ENCODE measurements at regions not wholly inside any gene's neighbourhood (a gene's known extent, or its start where the extent isn't known, plus 50 kb on each side); places are given as distances from the start of the nearest gene placed in this dataset.

DNA sequence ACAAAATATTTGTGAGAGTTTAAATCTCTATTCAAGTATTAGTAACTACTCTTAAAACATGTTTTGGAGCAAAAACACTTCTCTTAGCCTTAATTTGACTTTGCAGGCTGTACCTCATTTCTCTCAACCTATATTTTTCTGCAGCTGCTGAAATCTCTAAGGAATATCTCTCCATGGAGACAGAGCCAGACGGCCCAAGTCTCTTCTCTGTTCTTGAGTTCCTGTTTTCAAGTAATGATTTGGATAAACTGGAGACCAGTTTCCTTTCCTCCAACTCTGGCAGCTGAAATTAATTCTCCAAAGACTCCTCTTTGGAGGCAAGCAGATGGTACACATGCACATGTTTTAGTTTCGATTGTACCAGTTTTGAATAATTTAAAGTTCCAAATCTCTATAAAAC lies 659.7 kb upstream of the NEGR1 start:
- Histone ChIP-seq H3K36me3 (ENCODE audit: control insufficient read depth, insufficient read depth, low read length) (no peaks in the 10 kb centered on the region), H3K4me3 (replicated peaks; ENCODE audit: low read depth, low read length) (no peak overlapping the region)
- no peak for TF ChIP-seq CTCF (IDR thresholded peaks at IDR 0.05; ENCODE audit: insufficient read depth, low read length, poor library complexity, severe bottlenecking)

DNA sequence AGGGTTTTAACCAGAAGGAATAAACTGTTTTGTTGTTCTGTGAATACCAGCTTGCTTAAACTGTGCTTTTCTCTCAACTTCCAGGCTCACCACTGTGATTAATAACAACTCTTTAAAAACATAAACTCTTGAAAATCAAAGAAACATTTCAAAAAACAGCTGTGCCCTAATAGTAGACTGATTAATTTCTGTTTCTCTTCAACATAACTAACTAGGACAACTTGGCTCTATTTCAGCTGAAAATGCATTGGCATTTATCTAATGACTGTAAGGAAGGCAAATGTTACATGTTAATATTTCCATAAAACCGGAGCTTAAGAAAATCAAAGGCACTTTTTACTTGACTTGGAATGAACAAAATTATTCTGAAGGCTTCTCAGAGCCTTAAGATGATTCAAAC lies 656.1 kb upstream of the NEGR1 start:
- Histone ChIP-seq H3K36me3 (ENCODE audit: control insufficient read depth, insufficient read depth, low read length) (no peaks in the 10 kb centered on the region), H3K27me3 (replicated peaks; ENCODE audit: control insufficient read depth, insufficient read depth, low read length) (no peaks in the 10 kb centered on the region), H3K4me3 (replicated peaks; ENCODE audit: low read depth, low read length) (no peak overlapping the region)
- TF ChIP-seq CTCF (IDR thresholded peaks at IDR 0.05; ENCODE audit: insufficient read depth, low read length, poor library complexity, severe bottlenecking) = no peak
- DNase-seq (ENCODE audit: extremely low read depth, insufficient read length) = no peak

More for the DNA sequence above, 659.7 kb upstream of the NEGR1 start:
- no peak for DNase-seq (ENCODE audit: extremely low read depth, insufficient read length)
- no peaks in the 10 kb centered on the region for H3K27me3 ChIP-seq (replicated peaks; ENCODE audit: control insufficient read depth, insufficient read depth, low read length)

GRCh38 chr1:72937905-72938304 lies 655.6 kb upstream of the NEGR1 start:
- no peak overlapping the region for H3K4me3 ChIP-seq (replicated peaks; ENCODE audit: low read depth, low read length)
- no peak for DNase-seq (ENCODE audit: extremely low read depth, insufficient read length)
- no peaks in the 10 kb centered on the region for H3K36me3 ChIP-seq (ENCODE audit: control insufficient read depth, insufficient read depth, low read length)
- no peaks in the 10 kb centered on the region for H3K27me3 ChIP-seq (replicated peaks; ENCODE audit: control insufficient read depth, insufficient read depth, low read length)
- TF ChIP-seq CTCF (IDR thresholded peaks at IDR 0.05; ENCODE audit: insufficient read depth, low read length, poor library complexity, severe bottlenecking) = no peak

- H3K4me3 ChIP-seq (replicated peaks; ENCODE audit: low read depth, low read length) = no peak overlapping the region
- TF ChIP-seq CTCF (IDR thresholded peaks at IDR 0.05; ENCODE audit: insufficient read depth, low read length, poor library complexity, severe bottlenecking) = no peak
- no peak for DNase-seq (ENCODE audit: extremely low read depth, insufficient read length)
- no peaks in the 10 kb centered on the region for H3K27me3 ChIP-seq (replicated peaks; ENCODE audit: control insufficient read depth, insufficient read depth, low read length)
- no peaks in the 10 kb centered on the region for H3K36me3 ChIP-seq (ENCODE audit: control insufficient read depth, insufficient read depth, low read length)
These were observed 654.6 kb upstream of the NEGR1 start for GRCh38 chr1:72936942-72937341.

DNA sequence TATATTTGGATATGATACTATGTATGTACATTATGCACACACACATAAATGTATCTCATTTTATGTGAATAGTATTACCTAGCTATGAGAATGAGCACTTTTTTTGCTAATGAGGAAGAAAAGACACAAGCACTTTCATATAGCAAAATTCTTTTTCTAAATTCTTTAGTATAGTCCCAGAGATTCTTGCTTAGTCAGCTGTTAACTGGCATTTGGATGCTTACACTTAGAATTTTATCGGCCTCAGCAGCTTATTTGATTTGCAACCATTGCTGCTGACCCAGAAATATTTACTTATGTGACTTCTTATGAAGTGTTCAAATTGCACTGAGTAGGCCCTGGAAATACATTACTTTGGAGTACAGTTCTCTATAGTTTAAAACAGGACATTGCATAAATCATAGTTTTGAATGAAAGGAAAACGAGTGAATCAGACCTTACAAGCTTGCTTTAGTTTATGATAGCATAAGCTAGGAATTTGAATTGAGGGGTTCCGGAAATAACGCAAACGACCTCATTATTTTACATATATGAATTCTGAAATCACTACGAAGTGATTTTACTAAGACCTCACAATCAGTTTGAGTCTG lies 653.9 kb upstream of the NEGR1 start:
- H3K36me3 ChIP-seq (ENCODE audit: control insufficient read depth, insufficient read depth, low read length) = no peaks in the 10 kb centered on the region
- H3K27me3 ChIP-seq (replicated peaks; ENCODE audit: control insufficient read depth, insufficient read depth, low read length) = no peaks in the 10 kb centered on the region
- TF ChIP-seq CTCF (IDR thresholded peaks at IDR 0.05; ENCODE audit: insufficient read depth, low read length, poor library complexity, severe bottlenecking) = no peak
- no peak for DNase-seq (ENCODE audit: extremely low read depth, insufficient read length)
- H3K4me3 ChIP-seq (replicated peaks; ENCODE audit: low read depth, low read length) = no peak overlapping the region

DNA sequence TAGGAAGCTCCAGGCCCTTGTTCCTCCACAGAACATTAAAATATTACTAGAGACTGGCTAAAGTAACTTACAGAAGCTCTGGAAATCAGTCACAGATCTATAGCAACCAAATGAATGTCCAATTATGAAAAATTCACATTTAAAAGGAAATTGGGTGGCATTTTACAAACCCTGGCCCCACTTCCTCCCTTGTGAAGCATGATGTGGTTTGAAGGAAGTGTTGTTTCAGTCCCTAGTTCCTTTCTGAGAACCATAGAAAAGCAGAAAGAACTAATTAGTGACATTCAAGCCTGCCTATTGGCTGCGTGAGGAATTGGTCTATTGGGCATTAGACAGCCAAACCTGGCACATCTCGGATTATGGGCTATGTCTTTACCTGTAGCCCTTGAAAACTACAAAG lies 649.7 kb upstream of the NEGR1 start:
- DNase-seq (ENCODE audit: extremely low read depth, insufficient read length) = no peak
- Histone ChIP-seq H3K4me3 (replicated peaks; ENCODE audit: low read depth, low read length) (no peak overlapping the region), H3K36me3 (ENCODE audit: control insufficient read depth, insufficient read depth, low read length) (no peaks in the 10 kb centered on the region), H3K27me3 (replicated peaks; ENCODE audit: control insufficient read depth, insufficient read depth, low read length) (no peaks in the 10 kb centered on the region)
- TF ChIP-seq CTCF (IDR thresholded peaks at IDR 0.05; ENCODE audit: insufficient read depth, low read length, poor library complexity, severe bottlenecking) = no peak
